GM12878 (cell line): ENCODE measurements at regions not wholly inside any gene's neighbourhood (a gene's known extent, or its start where the extent isn't known, plus 50 kb on each side); places are given as distances from the start of the nearest gene placed in this dataset.

ENCODE experiments used
- ATAC-seq: fragments of 200-7000 bp; cut with Tn5 transposase; 3 replicates; pipeline ENCODE4 v1.9.1; 2020; ENCODE audit warnings: mild to moderate bottlenecking, moderate library complexity
- BruUV-seq: library from RNA; stranded (reverse); fragments of 400-500 nt; replicated peaks from 2 replicates; lab custom pipeline; 2021; lab: Mats Ljungman, UMichigan
- CTCF ChIA-PET: fragments of 300-600 bp; sonication (Branson Sonifier 250); formaldehyde crosslinking; extraction: SDS; loops from one replicate; lab custom pipeline; 2021; ENCODE audit warnings: inconsistent platforms; lab: Yijun Ruan, JAX
- POLR2A ChIA-PET: fragments of 350-600 bp; formaldehyde crosslinking; extraction: SDS; loops from one replicate; lab custom pipeline; 2021; ENCODE audit warnings: inconsistent platforms; lab: Charles Lee
- RAD21 ChIA-PET: fragments of 300-600 bp; sonication (Branson Sonifier 250); formaldehyde crosslinking; loops from one replicate; lab custom pipeline; 2023; ENCODE audit warnings: antibody characterized with exemption; ENCODE audit not compliant: unreplicated experiment; lab: Charles Lee
- SMC1A ChIA-PET: fragments of 300-600 bp; sonication (Branson Sonifier 250); formaldehyde crosslinking; loops from one replicate; lab custom pipeline; 2023; ENCODE audit not compliant: unreplicated experiment, uncharacterized antibody; lab: Charles Lee
- DNase-seq: peaks from one replicate; pipeline ENCODE4 v3.0.0-alpha.2; 2011; ENCODE audit warnings: low read depth, low spot score
- FAIRE-seq: peaks from 3 replicates; lab custom pipeline; 2011; peaks lifted over from hg19 to GRCh38; lab: Jason Lieb, UNC
- H2AFZ ChIP-seq: 2 replicates; pipeline ENCODE4 v1.6.0; 2011; ENCODE audit warnings: low read depth, low read length, control low read depth; ENCODE audit not compliant: control insufficient read depth
- H3K27ac ChIP-seq: 2 replicates; pipeline ENCODE4 v1.5.1; 2011; ENCODE audit warnings: control low read depth; ENCODE audit not compliant: control insufficient read depth, insufficient read depth
- H3K27me3 ChIP-seq, 2 experiments: replicated peaks in 1 of 2; 2 replicates each; pipeline versions ENCODE4 v1.6.0 to v1.6.1; 2011; ENCODE audit warnings: low read length in 1 of 2; ENCODE audit not compliant: control insufficient read depth in 2 of 2, insufficient read depth in 2 of 2
- H3K36me3 ChIP-seq, 2 experiments: 2 replicates each; pipeline ENCODE4 v1.5.1; 2011; ENCODE audit warnings: low read length in 1 of 2; ENCODE audit not compliant: control insufficient read depth in 2 of 2, insufficient read depth in 2 of 2
- H3K4me1 ChIP-seq: 2 replicates; pipeline ENCODE4 v1.6.1; 2011; ENCODE audit warnings: mild to moderate bottlenecking, low read length, moderate library complexity, mixed read lengths; ENCODE audit not compliant: control insufficient read depth, insufficient read depth
- H3K4me2 ChIP-seq: 2 replicates; pipeline ENCODE4 v1.6.0; 2011; ENCODE audit warnings: control low read depth; ENCODE audit not compliant: control insufficient read depth, insufficient read depth
- H3K4me3 ChIP-seq: fragments of 200-600 bp; sonication (generic); 2 replicates; pipeline ENCODE4 v1.5.1; 2016
- H3K79me2 ChIP-seq: 2 replicates; pipeline ENCODE4 v1.6.0; 2011; ENCODE audit warnings: low read length; ENCODE audit not compliant: control insufficient read depth, insufficient read depth
- H3K9ac ChIP-seq: 2 replicates; pipeline ENCODE4 v1.8.0; 2011; ENCODE audit warnings: low read length, control low read depth, mixed read lengths; ENCODE audit not compliant: control insufficient read depth, insufficient read depth
- H3K9me3 ChIP-seq: replicated peaks from 3 replicates; pipeline ENCODE4 v1.5.1; 2011; ENCODE audit warnings: mild to moderate bottlenecking, low read length; ENCODE audit not compliant: control insufficient read depth, insufficient read depth
- H4K20me1 ChIP-seq: 2 replicates; pipeline ENCODE4 v1.6.0; 2011; ENCODE audit not compliant: control insufficient read depth, insufficient read depth
- CHD1 ChIP-seq: IDR thresholded peaks from 2 replicates; pipeline ENCODE4 v1.6.1; 2012; ENCODE audit warnings: low read depth, low read length, improper control_type of control experiment
- CREB1 ChIP-seq: IDR thresholded peaks from 2 replicates; pipeline ENCODE4 v1.6.1; 2012; ENCODE audit warnings: low read depth, mild to moderate bottlenecking, inconsistent platforms
- EGR1 ChIP-seq, 2 experiments: IDR thresholded peaks; 1 replicate in 1 of 2; 2 replicates in 1 of 2; pipeline ENCODE4 v1.6.1; 2011 to 2012; ENCODE audit warnings: low read depth in 2 of 2, low read length in 2 of 2, borderline replicate concordance in 1 of 2, mild to moderate bottlenecking in 1 of 2, moderate library complexity in 1 of 2
- FOS ChIP-seq: IDR thresholded peaks from 3 replicates; pipeline ENCODE4 v1.6.1; 2011; ENCODE audit warnings: borderline replicate concordance; ENCODE audit not compliant: insufficient read length; ENCODE audit errors: extremely low read depth
- HDAC6 ChIP-seq: fragments of 200-600 bp; sonication (generic); IDR thresholded peaks from one replicate; pipeline ENCODE4 v1.8.0; 2017; ENCODE audit warnings: antibody characterized with exemption; ENCODE audit not compliant: unreplicated experiment
- KLF5 ChIP-seq: fragments of 450-650 bp; IDR thresholded peaks from 2 replicates; pipeline ENCODE4 v1.6.1; 2014; ENCODE audit warnings: mild to moderate bottlenecking; ENCODE audit not compliant: partially characterized antibody
- MLLT1 ChIP-seq: fragments of 450-650 bp; IDR thresholded peaks from 2 replicates; pipeline ENCODE4 v1.6.1; 2016; ENCODE audit warnings: mild to moderate bottlenecking
- MYB ChIP-seq: fragments of 150-350 bp; IDR thresholded peaks from 2 replicates; pipeline ENCODE4 v1.6.1; 2014; ENCODE audit warnings: mild to moderate bottlenecking, low read depth, low read length, borderline replicate concordance
- NFXL1 ChIP-seq: fragments of 450-650 bp; IDR thresholded peaks from 2 replicates; pipeline ENCODE4 v1.6.1; 2017; ENCODE audit warnings: antibody characterized with exemption, mild to moderate bottlenecking, borderline replicate concordance
- NRF1 ChIP-seq: conservative IDR thresholded peaks from 2 replicates; pipeline ENCODE4 v1.6.1; 2011; ENCODE audit warnings: mild to moderate bottlenecking, low read depth, low read length, improper control_type of control experiment
- RUNX3 ChIP-seq: IDR thresholded peaks from 2 replicates; pipeline ENCODE4 v1.6.1; 2012; ENCODE audit warnings: low read length, inconsistent platforms
- SIN3A ChIP-seq: IDR thresholded peaks from 2 replicates; pipeline ENCODE4 v1.6.1; 2012; ENCODE audit warnings: low read depth, low read length, improper control_type of control experiment
- SIX5 ChIP-seq: IDR thresholded peaks from 2 replicates; pipeline ENCODE4 v1.6.1; 2011; ENCODE audit warnings: mild to moderate bottlenecking, low read depth, low read length, moderate library complexity; ENCODE audit not compliant: severe bottlenecking
- SP1 ChIP-seq: IDR thresholded peaks from one replicate; pipeline ENCODE4 v1.6.1; 2011; ENCODE audit warnings: low read depth, low read length
- ZNF24 ChIP-seq: fragments of 450-650 bp; IDR thresholded peaks from 2 replicates; pipeline ENCODE4 v1.6.1; 2017; ENCODE audit warnings: antibody characterized with exemption, mild to moderate bottlenecking
- ZZZ3 ChIP-seq: IDR thresholded peaks from 2 replicates; pipeline ENCODE4 v1.6.1; 2011; ENCODE audit warnings: low read depth; ENCODE audit not compliant: control insufficient read depth, insufficient read length
- WGBS: methylation state at CpG from one replicate; pipeline ENCODE4 v1.1.6; 2016; ENCODE audit warnings: low lambda C conversion rate; ENCODE audit not compliant: insufficient replicate concordance, insufficient coverage; ENCODE audit errors: missing lambda C conversion rate; 5-methylcytosine and 5-hydroxymethylcytosine counted together
- in situ Hi-C: fragments of 300-500 bp; cut with MboI; formaldehyde crosslinking; loops from 9 replicates; pipeline ENCODE4 v1.14.3; 2018; ENCODE audit warnings: mixed read lengths
- intact Hi-C: fragments of 100-400 bp; cut with micrococcal nuclease; formaldehyde crosslinking; loops from one replicate; pipeline ENCODE4 v1.14.2; 2022; ENCODE audit not compliant: unreplicated experiment
- TF ChIP-seq, protein P1 (sequence below): fragments of 450-650 bp; IDR thresholded peaks from 2 replicates; pipeline ENCODE4 v1.6.1; 2017; ENCODE audit warnings: antibody characterized with exemption, mild to moderate bottlenecking, moderate library complexity
- TF ChIP-seq, protein P2 (sequence below): IDR thresholded peaks from 2 replicates; pipeline ENCODE4 v1.6.1; 2011; ENCODE audit warnings: low read depth, low read length, improper control_type of control experiment, borderline replicate concordance

DNA sequence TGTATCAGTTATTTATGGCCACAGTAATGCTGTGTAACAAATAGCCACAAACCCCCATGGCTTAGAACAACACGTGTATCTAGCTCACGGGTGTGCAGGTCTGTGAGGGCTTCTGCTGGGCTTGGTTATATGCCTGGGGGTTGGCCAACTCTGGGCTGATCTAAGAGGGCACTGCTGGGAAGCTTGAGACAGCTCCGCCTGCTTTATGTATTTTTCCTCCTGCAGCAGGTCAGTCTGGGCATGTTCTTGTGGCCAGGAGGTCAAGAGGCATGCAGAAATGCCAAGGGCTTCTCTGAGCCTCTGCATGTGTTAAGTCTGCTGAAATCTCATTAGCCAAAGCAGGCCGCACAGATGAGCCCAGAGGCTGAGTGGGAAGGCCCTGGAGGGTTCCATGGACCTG is 105.8 kb downstream of the ZNF664 start (continued):
- TF ChIP-seq NFXL1 (no peak), SIN3A (no peak), HDAC6 (no peak)

DNA sequence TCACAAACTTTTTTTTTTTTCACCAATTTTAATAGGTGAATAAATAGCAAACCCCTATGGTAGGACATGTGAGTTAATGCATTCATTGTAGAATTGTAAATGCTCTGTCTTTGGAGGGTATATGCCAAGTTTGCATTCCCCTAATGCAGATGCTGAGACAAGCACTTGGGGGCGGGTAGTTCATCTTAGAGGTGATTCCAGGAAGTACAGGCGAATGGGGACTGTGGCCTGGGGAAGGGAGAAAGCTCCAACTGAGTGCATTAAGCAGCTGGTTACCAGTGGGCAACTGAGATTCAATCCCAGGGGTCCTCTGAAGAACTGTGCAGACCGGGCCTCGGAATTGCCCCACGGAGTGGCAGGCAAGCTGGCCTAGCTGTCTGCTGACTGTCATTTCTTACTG is 107.6 kb downstream of the ZNF664 start:
- ChIA-PET POLR2A (no interaction called here), RAD21 (no interaction called here)
- no peak overlapping the region for H3K4me2 ChIP-seq
- TF ChIP-seq NRF1 (no peak), CREB1 (no peak), MLLT1 (no peak), SP1 (no peak), CHD1 (no peak), RUNX3 (no peak), KLF5 (no peak), ZZZ3 (no peak), ZNF24 (no peak), MYB (no peak), EGR1 (IDR thresholded peaks at IDR 0.05; ENCODE audit: borderline replicate concordance in 1 of 2, low read depth in 2 of 2, low read length in 2 of 2) (no peak), FOS (no peak), SIX5 (no peak)
- TF ChIP-seq, protein P1, sequence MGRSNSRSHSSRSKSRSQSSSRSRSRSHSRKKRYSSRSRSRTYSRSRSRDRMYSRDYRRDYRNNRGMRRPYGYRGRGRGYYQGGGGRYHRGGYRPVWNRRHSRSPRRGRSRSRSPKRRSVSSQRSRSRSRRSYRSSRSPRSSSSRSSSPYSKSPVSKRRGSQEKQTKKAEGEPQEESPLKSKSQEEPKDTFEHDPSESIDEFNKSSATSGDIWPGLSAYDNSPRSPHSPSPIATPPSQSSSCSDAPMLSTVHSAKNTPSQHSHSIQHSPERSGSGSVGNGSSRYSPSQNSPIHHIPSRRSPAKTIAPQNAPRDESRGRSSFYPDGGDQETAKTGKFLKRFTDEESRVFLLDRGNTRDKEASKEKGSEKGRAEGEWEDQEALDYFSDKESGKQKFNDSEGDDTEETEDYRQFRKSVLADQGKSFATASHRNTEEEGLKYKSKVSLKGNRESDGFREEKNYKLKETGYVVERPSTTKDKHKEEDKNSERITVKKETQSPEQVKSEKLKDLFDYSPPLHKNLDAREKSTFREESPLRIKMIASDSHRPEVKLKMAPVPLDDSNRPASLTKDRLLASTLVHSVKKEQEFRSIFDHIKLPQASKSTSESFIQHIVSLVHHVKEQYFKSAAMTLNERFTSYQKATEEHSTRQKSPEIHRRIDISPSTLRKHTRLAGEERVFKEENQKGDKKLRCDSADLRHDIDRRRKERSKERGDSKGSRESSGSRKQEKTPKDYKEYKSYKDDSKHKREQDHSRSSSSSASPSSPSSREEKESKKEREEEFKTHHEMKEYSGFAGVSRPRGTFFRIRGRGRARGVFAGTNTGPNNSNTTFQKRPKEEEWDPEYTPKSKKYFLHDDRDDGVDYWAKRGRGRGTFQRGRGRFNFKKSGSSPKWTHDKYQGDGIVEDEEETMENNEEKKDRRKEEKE = no peak
- TF ChIP-seq, protein P2, sequence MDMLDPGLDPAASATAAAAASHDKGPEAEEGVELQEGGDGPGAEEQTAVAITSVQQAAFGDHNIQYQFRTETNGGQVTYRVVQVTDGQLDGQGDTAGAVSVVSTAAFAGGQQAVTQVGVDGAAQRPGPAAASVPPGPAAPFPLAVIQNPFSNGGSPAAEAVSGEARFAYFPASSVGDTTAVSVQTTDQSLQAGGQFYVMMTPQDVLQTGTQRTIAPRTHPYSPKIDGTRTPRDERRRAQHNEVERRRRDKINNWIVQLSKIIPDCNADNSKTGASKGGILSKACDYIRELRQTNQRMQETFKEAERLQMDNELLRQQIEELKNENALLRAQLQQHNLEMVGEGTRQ = no peak

More for the DNA sequence above, 107.6 kb downstream of the ZNF664 start:
- Histone ChIP-seq H3K4me1 (no peaks in the 10 kb centered on the region), H3K9me3 (no peaks in the 10 kb centered on the region), H3K36me3 (no peaks in the 10 kb centered on the region), H4K20me1 (no peaks in the 10 kb centered on the region), H3K79me2 (no peaks in the 10 kb centered on the region), H3K4me3 (no peak overlapping the region), H2AFZ (no peak overlapping the region), H3K27ac (no peak overlapping the region), H3K27me3 (no peaks in the 10 kb centered on the region), H3K9ac (no peak overlapping the region)
- no TSS peak for BruUV-seq
- 52% methylated on average over 5 of the region's 5 CpGs for WGBS
- DNase-seq (no peak), FAIRE-seq (no peak), ATAC-seq (no peak)
- in situ Hi-C loops = no loop called here
- ChIA-PET CTCF (no interaction called here), SMC1A (no interaction called here)
- intact Hi-C loops = no loop called here
